ENCODE measurements at regions not wholly inside any gene's neighbourhood (a gene's known extent, or its start where the extent isn't known, plus 50 kb on each side); places are given as distances from the start of the nearest gene placed in this dataset.

DNA sequence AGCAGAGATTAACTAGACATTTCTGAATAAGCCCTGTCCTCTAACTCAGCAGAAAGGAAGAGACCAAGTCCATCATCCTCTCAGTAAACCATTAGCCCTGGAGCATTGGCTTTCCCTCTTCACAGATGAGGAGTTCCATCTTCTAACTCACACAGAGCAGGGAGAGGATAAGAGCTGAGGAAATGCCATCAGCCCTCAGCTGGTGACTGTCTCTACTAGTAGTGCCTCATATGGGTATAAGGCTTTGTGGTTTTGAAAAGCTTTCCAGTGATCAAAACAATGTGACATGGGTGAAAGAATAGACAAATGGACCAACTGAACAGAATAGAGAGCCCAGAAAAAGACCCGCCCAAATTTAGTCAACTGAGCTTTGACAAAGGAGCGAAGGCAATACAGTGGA, 197.2 kb upstream of the NUDT4 start:
- peak; percentile 52 for DNase-seq

- no peak for DNase-seq
Observed at GRCh38 chr12:93181409-93181965, 196.2 kb upstream of the NUDT4 start.

- no peak for DNase-seq
Observed at GRCh38 chr12:93183940-93184671, 193.6 kb upstream of the NUDT4 start.

DNA sequence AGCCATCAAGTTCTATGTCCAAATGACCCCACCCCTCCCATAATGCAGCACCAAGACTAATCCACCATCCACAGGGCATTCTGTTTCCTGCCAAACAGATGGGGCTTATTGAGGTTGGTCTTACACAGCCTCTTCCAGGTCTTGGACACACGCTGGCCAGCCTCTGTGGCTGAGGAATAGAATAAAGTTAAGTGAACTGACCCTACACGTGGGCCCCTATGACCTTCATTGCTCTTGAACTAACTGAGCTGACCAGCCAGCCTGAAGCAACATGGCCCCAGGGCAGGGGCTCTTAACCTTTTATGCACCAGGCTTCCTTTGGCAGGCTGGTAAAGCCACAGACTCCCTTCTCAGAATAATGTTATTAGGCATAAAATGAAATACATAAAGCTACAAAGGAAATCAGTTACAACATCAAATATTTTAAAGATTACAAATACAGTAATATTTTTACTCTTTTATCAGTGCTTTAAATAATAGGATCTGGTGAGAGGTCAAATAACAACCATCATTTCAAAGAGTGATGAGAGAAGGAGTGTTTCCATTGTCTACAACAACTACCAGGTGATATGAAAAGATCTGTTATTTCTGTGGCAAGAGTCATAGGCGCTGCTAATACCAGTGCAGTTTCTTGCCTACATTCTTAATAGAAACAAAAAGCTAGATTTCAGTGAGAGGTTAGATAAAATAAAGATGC, 192.9 kb upstream of the NUDT4 start:
- no peak for DNase-seq

DNA sequence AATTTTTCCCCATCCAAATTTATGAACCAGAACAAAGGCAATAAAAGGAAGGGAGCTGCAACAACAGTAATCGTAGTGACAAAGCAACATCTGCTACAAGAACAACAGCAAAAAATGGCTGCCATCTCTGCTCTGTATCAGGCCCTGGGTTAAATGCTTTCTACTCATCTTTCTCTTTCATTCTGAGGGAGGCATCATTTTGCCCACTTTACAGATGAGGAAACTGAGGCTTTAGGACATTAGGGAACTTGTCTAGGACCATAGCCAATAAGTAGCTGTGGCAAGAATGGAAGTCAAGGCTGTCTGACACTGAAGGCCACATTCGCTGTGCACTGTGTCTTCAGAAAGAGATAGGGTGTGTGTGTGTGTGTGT, 192.4 kb upstream of the NUDT4 start:
- no peak for DNase-seq

- DNase-seq: no peak
Observed at GRCh38 chr12:93186131-93186530, 191.6 kb upstream of the NUDT4 start.

- DNase-seq: no peak
Observed at GRCh38 chr12:93186621-93187020, 191.1 kb upstream of the NUDT4 start.

DNA sequence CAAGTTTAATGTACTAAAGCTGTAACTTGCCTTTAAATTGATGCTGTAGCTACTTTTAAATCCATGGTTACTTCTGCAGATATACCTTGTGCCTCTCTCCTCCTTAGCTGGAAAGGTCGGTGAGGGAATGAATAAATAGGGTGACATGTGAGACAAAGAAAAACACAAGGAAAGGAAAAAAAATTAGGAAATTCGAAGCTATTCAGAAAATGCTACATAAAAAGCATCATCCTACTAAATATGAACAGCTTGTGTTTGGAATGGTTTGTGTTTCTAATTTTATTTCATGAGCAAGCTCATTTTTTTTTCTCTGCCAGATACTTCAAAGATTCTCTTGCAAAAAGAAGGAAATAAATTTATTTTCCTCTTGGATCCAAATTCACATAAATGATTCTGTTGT, 186.3 kb upstream of the NUDT4 start:
- DNase-seq: no peak

DNA sequence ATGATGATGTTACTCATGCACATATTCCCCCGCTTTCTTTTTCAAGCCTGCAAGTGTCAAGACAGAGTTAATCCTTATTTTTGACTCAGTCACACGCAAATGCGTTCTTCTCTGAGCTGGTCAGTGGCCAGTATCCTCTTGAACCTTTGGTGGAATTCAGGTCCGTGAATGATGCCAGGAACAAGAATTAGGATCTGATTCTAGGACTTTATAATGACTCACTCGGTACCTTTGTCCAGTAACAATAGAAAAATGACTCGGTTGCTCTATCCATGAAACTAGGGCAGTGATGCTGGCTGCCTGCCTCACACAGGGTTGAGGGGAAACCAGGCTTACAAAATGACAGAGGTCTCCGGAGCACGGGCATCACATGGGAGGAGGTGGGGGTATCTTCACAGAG, 185.8 kb upstream of the NUDT4 start:
- peak; percentile 62 for DNase-seq

GRCh38 chr12:93192878-93193277, 184.8 kb upstream of the NUDT4 start:
- DNase-seq: no peak

DNA sequence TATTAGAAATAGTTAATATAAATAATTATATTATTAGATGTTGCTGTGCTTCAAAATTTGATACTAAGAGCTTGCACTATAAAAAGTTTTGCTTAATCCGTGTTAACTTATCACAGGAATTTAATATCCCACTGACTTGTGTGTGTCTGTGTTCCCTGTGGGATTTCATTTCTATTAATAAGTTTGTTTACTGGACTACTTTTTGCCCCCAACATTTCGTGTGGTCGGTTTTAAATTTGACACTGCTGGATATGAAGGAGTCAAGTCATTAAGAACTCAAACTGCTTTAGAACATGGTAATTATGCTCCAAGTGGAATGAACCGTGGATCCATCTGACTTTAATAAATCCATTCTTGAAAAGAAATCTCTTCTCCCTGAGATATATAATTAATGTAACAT, 182.2 kb upstream of the NUDT4 start:
- no peak for DNase-seq

- DNase-seq: peak; percentile 23
Observed at GRCh38 chr12:93197067-93197593, 180.6 kb upstream of the NUDT4 start.

DNA sequence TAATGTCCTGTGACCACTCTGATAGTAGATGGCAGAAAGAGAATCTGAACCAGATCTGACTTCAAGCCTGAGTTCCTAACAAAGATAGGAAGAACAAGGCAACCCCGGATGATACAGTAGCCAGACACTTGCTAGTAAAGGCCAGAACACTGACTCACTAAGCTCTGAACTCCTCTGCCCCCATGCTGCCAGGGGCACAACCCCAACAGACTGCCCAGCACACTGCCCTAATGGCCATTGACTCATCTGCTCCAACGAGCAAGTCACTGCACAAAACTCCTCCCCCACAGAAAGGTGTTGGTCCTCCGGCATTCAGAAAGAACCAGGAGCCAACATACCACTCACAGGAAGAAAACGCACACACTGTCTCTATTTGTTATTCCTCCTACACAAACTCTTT, 179.6 kb upstream of the NUDT4 start:
- DNase-seq: peak; percentile 32

DNA sequence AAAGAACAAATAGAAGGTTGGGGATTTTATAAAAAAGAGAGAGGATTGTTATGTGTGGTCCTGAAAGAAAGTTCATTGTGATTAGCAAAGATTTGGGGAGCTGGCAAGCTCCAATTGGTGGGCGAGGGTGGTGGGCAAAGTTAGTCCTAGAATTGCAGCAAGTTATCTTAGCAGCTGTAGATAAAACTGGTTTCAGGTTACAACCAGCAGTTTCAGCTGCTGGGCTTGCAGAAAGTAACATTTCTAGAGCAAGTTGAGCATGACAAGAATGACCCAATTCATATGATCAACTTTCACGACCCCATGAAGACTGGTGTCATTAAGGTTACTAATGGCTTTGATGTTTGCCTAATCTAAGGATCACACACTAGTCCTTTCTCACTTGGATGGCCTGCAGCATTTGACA, 177.9 kb upstream of the NUDT4 start:
- DNase-seq: peak; percentile 24

GRCh38 chr12:93200291-93200917, 177.3 kb upstream of the NUDT4 start:
- no peak for DNase-seq

DNA sequence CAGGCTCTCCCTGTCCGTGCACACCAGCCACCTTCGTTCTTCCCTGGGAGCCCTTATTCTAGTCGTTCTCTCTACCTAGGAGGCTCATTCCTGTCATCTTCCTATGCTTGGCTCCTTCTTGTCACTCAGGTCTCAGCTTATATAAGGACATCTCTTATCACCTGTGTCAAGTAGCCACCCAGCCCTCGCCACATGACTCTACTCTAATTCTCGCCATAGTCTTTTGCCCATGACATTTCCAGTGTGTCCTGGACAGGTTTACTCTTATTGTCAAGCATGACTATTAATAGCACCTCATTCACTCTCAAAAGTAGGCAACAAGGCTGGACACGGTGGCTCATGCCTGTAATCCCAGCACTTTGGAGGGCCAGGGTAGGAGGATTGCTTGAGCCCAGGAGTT, 175.7 kb upstream of the NUDT4 start:
- DNase-seq: no peak

DNA sequence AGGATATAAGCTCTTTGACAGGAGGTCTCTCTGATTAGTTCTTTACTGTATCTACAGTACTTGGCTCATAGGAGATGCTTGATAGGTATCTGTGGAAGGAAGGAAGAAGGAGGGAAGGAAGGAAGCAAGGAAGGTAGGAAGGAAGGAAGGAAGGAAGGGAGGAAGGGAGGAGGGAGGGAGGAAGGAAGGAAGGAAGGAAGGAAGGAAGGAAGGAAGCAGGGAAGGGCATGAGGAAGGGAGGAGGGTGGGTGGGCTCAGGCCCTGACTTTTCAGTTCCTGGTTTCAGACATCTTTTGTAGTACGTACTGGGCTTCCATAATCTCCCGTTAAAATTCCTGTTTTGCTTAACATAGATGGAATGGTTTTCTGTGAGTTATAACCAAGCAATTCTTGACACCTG, 175.0 kb upstream of the NUDT4 start:
- DNase-seq: no peak

- DNase-seq: peak; percentile 41
Observed at GRCh38 chr12:93203361-93203760, 174.4 kb upstream of the NUDT4 start.

GRCh38 chr12:93204896-93205295, 172.8 kb upstream of the NUDT4 start:
- DNase-seq: no peak

GRCh38 chr12:93205361-93205760, 172.4 kb upstream of the NUDT4 start:
- DNase-seq: no peak

DNA sequence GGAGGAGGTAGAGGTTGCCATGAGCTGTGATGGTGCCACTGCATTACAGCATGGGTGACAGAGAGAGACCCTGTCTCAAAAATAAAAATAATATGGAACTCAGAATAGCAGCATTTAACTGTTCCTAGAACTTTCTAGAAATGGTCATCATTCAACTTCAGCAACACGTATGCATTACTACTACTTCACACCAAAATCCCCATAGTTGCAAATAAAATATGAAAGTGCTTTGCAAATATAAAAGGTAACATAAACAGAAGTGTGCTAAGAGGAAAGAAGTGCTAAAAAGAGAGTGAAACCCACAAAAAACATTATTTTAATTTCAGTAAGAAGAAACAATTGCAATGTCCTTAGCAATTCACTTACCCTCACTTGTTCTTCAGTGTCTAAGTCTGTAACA, 169.7 kb upstream of the NUDT4 start:
- no peak for DNase-seq

DNA sequence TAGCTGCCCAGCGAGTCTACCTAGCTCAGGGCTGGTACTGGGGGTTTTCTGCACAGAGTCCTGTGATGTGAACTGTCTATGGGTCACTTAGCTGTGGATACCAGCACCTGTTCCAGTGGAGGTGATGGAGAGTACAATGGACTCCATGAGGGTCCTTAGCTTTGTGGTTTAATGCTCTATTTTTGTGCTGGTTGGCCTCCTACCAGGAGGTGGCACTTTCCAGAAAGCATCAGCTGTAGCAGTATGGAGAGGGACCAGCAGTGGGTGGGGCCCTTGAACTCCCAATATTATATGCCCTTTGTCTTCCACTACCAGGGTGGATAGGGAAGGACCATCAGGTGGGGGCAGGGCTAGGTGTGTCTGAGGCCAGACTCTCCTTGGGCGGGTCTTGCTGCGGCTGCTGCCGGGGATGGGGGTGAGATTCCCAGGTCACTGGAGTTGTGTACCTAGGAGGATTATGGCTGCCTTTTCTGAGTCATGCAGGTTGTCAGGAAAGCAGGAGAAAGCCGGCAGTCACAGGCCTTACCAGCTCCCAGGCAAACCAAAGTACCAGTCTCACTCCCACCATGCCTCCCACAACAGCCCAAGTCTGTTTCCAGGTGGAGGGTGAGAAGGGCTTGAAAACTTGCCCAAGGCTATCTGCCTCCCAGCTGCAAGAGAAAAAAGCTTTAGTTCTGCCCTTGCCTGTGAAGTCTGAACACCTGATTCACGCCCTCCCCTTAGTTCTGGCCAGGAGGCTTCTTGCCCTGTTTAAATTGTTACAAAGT, 163.0 kb upstream of the NUDT4 start:
- no peak for DNase-seq

GRCh38 chr12:93215290-93215678, 162.4 kb upstream of the NUDT4 start:
- DNase-seq: no peak

Data from fibroblast of skin of back (primary cell).